WERI-Rb-1 (cell line): ENCODE measurements at regions not wholly inside any gene's neighbourhood (a gene's known extent, or its start where the extent isn't known, plus 50 kb on each side); places are given as distances from the start of the nearest gene placed in this dataset.

Experiments used
- DNase-seq: peaks from one replicate; pipeline ENCODE4 v3.0.0-alpha.2; 2020
- H3K27ac ChIP-seq: fragments of 250-450 bp; sonication (Bioruptor Pico); 2 replicates; pipeline ENCODE4 v1.5.1; 2020; ENCODE audit warnings: mild to moderate bottlenecking, moderate library complexity
- H3K27me3 ChIP-seq: fragments of 250-450 bp; sonication (Bioruptor Pico); 2 replicates; pipeline ENCODE4 v1.5.1; 2021; ENCODE audit warnings: mild to moderate bottlenecking, low read depth, moderate library complexity; ENCODE audit not compliant: insufficient read depth, severe bottlenecking
- H3K36me3 ChIP-seq: fragments of 250-450 bp; sonication (Bioruptor Pico); 2 replicates; pipeline ENCODE4 v1.5.1; 2020; ENCODE audit warnings: mild to moderate bottlenecking, moderate library complexity
- H3K4me3 ChIP-seq: 2 replicates; pipeline ENCODE4 v1.5.1; 2011; ENCODE audit warnings: low read depth, mild to moderate bottlenecking, control low read depth, low read length
- H3K9me3 ChIP-seq: fragments of 250-450 bp; sonication (Bioruptor Pico); 2 replicates; pipeline ENCODE4 v1.5.1; 2021; ENCODE audit warnings: mild to moderate bottlenecking, moderate library complexity; ENCODE audit not compliant: severe bottlenecking
- CTCF ChIP-seq: IDR thresholded peaks from 2 replicates; pipeline ENCODE4 v1.5.1; 2011; ENCODE audit warnings: low read depth, mild to moderate bottlenecking, control low read depth, inconsistent platforms, low read length

GRCh38 chr20:20897922-20898321, 185.5 kb upstream of the RALGAPA2 start:
- TF ChIP-seq CTCF: no peak
- H3K27ac ChIP-seq: no peak overlapping the region

GRCh38 chr20:20897145-20897544, 184.7 kb upstream of the RALGAPA2 start:
- DNase-seq: no peak
- Histone ChIP-seq H3K4me3 (no peak overlapping the region), H3K36me3 (no peaks in the 10 kb centered on the region), H3K27ac (no peak overlapping the region), H3K27me3 (peaks cover 75% of the 10 kb centered on the region), H3K9me3 (no peaks in the 10 kb centered on the region)
- TF ChIP-seq CTCF: no peak

More at GRCh38 chr20:20897922-20898321, 185.5 kb upstream of the RALGAPA2 start:
- Histone ChIP-seq H3K36me3 (no peaks in the 10 kb centered on the region), H3K9me3 (peaks cover 2% of the 10 kb centered on the region), H3K27me3 (peaks cover 72% of the 10 kb centered on the region), H3K4me3 (no peak overlapping the region)
- DNase-seq: no peak

GRCh38 chr20:20896606-20897005, 184.2 kb upstream of the RALGAPA2 start:
- Histone ChIP-seq H3K27ac (no peak overlapping the region), H3K9me3 (no peaks in the 10 kb centered on the region), H3K27me3 (peaks cover 75% of the 10 kb centered on the region), H3K36me3 (no peaks in the 10 kb centered on the region), H3K4me3 (no peak overlapping the region)
- DNase-seq: no peak
- no peak for TF ChIP-seq CTCF

GRCh38 chr20:20895537-20895936, 183.1 kb upstream of the RALGAPA2 start:
- peaks cover 78% of the 10 kb centered on the region for H3K27me3 ChIP-seq
- no peak overlapping the region for H3K4me3 ChIP-seq
- H3K27ac ChIP-seq: no peak overlapping the region
- no peak for DNase-seq
- H3K9me3 ChIP-seq: no peaks in the 10 kb centered on the region
- H3K36me3 ChIP-seq: no peaks in the 10 kb centered on the region
- TF ChIP-seq CTCF: no peak

GRCh38 chr20:20894753-20895152, 182.3 kb upstream of the RALGAPA2 start:
- no peak overlapping the region for H3K4me3 ChIP-seq
- no peaks in the 10 kb centered on the region for H3K9me3 ChIP-seq
- peaks cover 79% of the 10 kb centered on the region for H3K27me3 ChIP-seq
- no peak for TF ChIP-seq CTCF
- no peak for DNase-seq
- H3K36me3 ChIP-seq: no peaks in the 10 kb centered on the region
- no peak overlapping the region for H3K27ac ChIP-seq

- DNase-seq: no peak
- Histone ChIP-seq H3K27me3 (peaks cover 82% of the 10 kb centered on the region), H3K9me3 (no peaks in the 10 kb centered on the region), H3K4me3 (no peak overlapping the region), H3K27ac (no peak overlapping the region), H3K36me3 (no peaks in the 10 kb centered on the region)
- TF ChIP-seq CTCF: no peak
Observed at GRCh38 chr20:20894280-20894679, 181.8 kb upstream of the RALGAPA2 start.
